MCF 10A (cell line): ENCODE measurements at regions not wholly inside any gene's neighbourhood (a gene's known extent, or its start where the extent isn't known, plus 50 kb on each side); places are given as distances from the start of the nearest gene placed in this dataset.
A peak's percentile ranks its signal among the peaks of the same experiment; 100 is the strongest.

Experiments used
- BruUV-seq: library from RNA; stranded (reverse); fragments of 400-500 nt; replicated peaks from 2 replicates; lab custom pipeline; 2021; lab: Mats Ljungman, UMichigan
- CTCF ChIA-PET: fragments of 300-600 bp; sonication (Branson Sonifier 250); formaldehyde crosslinking; extraction: SDS; loops from one replicate; lab custom pipeline; 2021; ENCODE audit warnings: antibody characterized with exemption, inconsistent platforms; lab: Yijun Ruan, JAX
- POLR2A ChIA-PET: fragments of 300-600, 350-650 bp; sonication (Branson Sonifier 250); formaldehyde crosslinking; extraction: SDS; loops from one replicate; lab custom pipeline; 2020; ENCODE audit warnings: antibody characterized with exemption, inconsistent platforms; lab: Yijun Ruan, JAX
- DNase-seq: peaks from one replicate; pipeline ENCODE4 v3.0.0-alpha.2; 2018; ENCODE audit not compliant: unreplicated experiment
- H3K27ac Mint-ChIP-seq: one replicate; pipeline ENCODE4 v1.8.0; 2022; ENCODE audit warnings: mild to moderate bottlenecking, low read depth, mixed read lengths; ENCODE audit not compliant: unreplicated experiment
- H3K27me3 Mint-ChIP-seq: one replicate; pipeline ENCODE4 v1.8.0; 2022; ENCODE audit warnings: mixed read lengths; ENCODE audit not compliant: insufficient read depth, unreplicated experiment
- H3K36me3 Mint-ChIP-seq: one replicate; pipeline ENCODE4 v1.8.0; 2022; ENCODE audit warnings: mild to moderate bottlenecking, moderate library complexity, mixed read lengths; ENCODE audit not compliant: insufficient read depth, unreplicated experiment
- H3K4me1 Mint-ChIP-seq: one replicate; pipeline ENCODE4 v1.8.0; 2022; ENCODE audit warnings: mixed read lengths; ENCODE audit not compliant: insufficient read depth, unreplicated experiment
- H3K4me3 Mint-ChIP-seq: one replicate; pipeline ENCODE4 v1.8.0; 2022; ENCODE audit warnings: mild to moderate bottlenecking, moderate library complexity, mixed read lengths; ENCODE audit not compliant: unreplicated experiment
- H3K9me3 Mint-ChIP-seq: one replicate; pipeline ENCODE4 v1.8.0; 2022; ENCODE audit warnings: mixed read lengths; ENCODE audit not compliant: unreplicated experiment
- CTCF ChIP-seq: fragments of 200-600 bp; IDR thresholded peaks from one replicate; pipeline ENCODE4 v1.8.0; 2022; ENCODE audit warnings: antibody characterized with exemption, mild to moderate bottlenecking; ENCODE audit not compliant: unreplicated experiment
- intact Hi-C: fragments of 100-400 bp; cut with micrococcal nuclease; formaldehyde crosslinking; loops from 2 replicates; pipeline ENCODE4 v1.14.1; 2022

GRCh38 chr12:90899456-90900182 lies 55.4 kb downstream of the CCER1 start:
- peak; percentile 11 for DNase-seq
- no peaks in the 10 kb centered on the region for H3K9me3 Mint-ChIP-seq

GRCh38 chr12:90897986-90898385 lies 57.0 kb downstream of the CCER1 start:
- ChIA-PET CTCF (no interaction called here), POLR2A (no interaction called here)
- Mint-ChIP-seq H3K27ac (no peak overlapping the region), H3K36me3 (no peaks in the 10 kb centered on the region), H3K27me3 (no peaks in the 10 kb centered on the region), H3K4me1 (peaks cover 13% of the 10 kb centered on the region), H3K9me3 (no peaks in the 10 kb centered on the region), H3K4me3 (no peak overlapping the region)
- intact Hi-C loops: no loop called here
- no TSS peak for BruUV-seq
- DNase-seq: no peak
- no peak for TF ChIP-seq CTCF

More at GRCh38 chr12:90899456-90900182, 55.4 kb downstream of the CCER1 start:
- intact Hi-C loops: no loop called here
- Mint-ChIP-seq H3K4me1 (peaks cover 13% of the 10 kb centered on the region), H3K27me3 (no peaks in the 10 kb centered on the region), H3K27ac (no peak overlapping the region), H3K4me3 (no peak overlapping the region), H3K36me3 (no peaks in the 10 kb centered on the region)
- ChIA-PET POLR2A (interaction anchor here (0.6 to 0.8 kb wide), 2 partner anchors 10 to 60 kb away, joined by 3 read pairs; no protein-coding TSS in a partner anchor), CTCF (interaction anchor here (0.6 to 1.1 kb wide), 2 partner anchors 1371 to 1887 kb away, joined by 5 to 6 read pairs; no protein-coding TSS in a partner anchor)
- BruUV-seq: no TSS peak
- TF ChIP-seq CTCF: no peak

GRCh38 chr12:90897316-90897715 lies 57.7 kb downstream of the CCER1 start:
- no TSS peak for BruUV-seq
- POLR2A ChIA-PET: no interaction called here
- Mint-ChIP-seq H3K4me1 (peaks cover 13% of the 10 kb centered on the region), H3K27me3 (no peaks in the 10 kb centered on the region), H3K9me3 (no peaks in the 10 kb centered on the region), H3K27ac (no peak overlapping the region), H3K4me3 (no peak overlapping the region), H3K36me3 (no peaks in the 10 kb centered on the region)
- no peak for DNase-seq
- TF ChIP-seq CTCF: no peak
- intact Hi-C loops: no loop called here
- CTCF ChIA-PET: no interaction called here

GRCh38 chr12:90896821-90897220 lies 58.2 kb downstream of the CCER1 start:
- Mint-ChIP-seq H3K27ac (no peak overlapping the region), H3K4me3 (no peak overlapping the region), H3K27me3 (no peaks in the 10 kb centered on the region), H3K4me1 (peaks cover 13% of the 10 kb centered on the region), H3K9me3 (no peaks in the 10 kb centered on the region), H3K36me3 (no peaks in the 10 kb centered on the region)
- intact Hi-C loops: no loop called here
- no TSS peak for BruUV-seq
- CTCF ChIA-PET: interaction anchor here (0.6 to 1.4 kb wide), 3 partner anchors 11 to 294 kb away, joined by 3 to 4 read pairs (median 3); no protein-coding TSS in a partner anchor
- no peak for DNase-seq
- POLR2A ChIA-PET: no interaction called here
- TF ChIP-seq CTCF: no peak
